ENCODE measurements at regions not wholly inside any gene's neighbourhood (a gene's known extent, or its start where the extent isn't known, plus 50 kb on each side); places are given as distances from the start of the nearest gene placed in this dataset.

- TF ChIP-seq EZH2 (IDR thresholded peaks at IDR 0.05), result no peak
- no peak for TF ChIP-seq POLR2A (IDR thresholded peaks at IDR 0.05; ENCODE audit: borderline replicate concordance, extremely low read depth, insufficient read depth, insufficient read length)
- no peak for TF ChIP-seq CTCF (IDR thresholded peaks at IDR 0.05 in 2 of 3, conservative IDR thresholded peaks at IDR 0.05 in 1 of 3; ENCODE audit: borderline replicate concordance in 1 of 3, insufficient read depth in 1 of 3, low read depth in 2 of 3, low read length in 2 of 3)
- no peak for TF ChIP-seq ATF3 (IDR thresholded peaks at IDR 0.05)
- no peak for TF ChIP-seq RAD21 (IDR thresholded peaks at IDR 0.05; ENCODE audit: low read depth)
- TF ChIP-seq TCF7L2 (IDR thresholded peaks at IDR 0.05; ENCODE audit: borderline replicate concordance, extremely low read depth, insufficient read depth, insufficient read length), result no peak
- no peak for TF ChIP-seq MAX (IDR thresholded peaks at IDR 0.05)
- no peak for TF ChIP-seq ZFX (IDR thresholded peaks at IDR 0.05)
- TF ChIP-seq YY1 (IDR thresholded peaks at IDR 0.05; ENCODE audit: extremely low read depth, insufficient replicate concordance, low read depth, low read length), result no peak
- no peak for TF ChIP-seq CBX3 (IDR thresholded peaks at IDR 0.05; ENCODE audit: low read depth)
- TF ChIP-seq SRF (IDR thresholded peaks at IDR 0.05; ENCODE audit: low read depth), result no peak
These were observed 148.6 kb upstream of the ZNF804A start for GRCh38 chr2:184449760-184450159.
